HepG2 (cell line): ENCODE measurements at regions not wholly inside any gene's neighbourhood (a gene's known extent, or its start where the extent isn't known, plus 50 kb on each side); places are given as distances from the start of the nearest gene placed in this dataset.

Experiments
- ATAC-seq: fragments of 200-7000 bp; cut with Tn5 transposase; 3 replicates; pipeline ENCODE4 v1.9.1; 2020; ENCODE audit warnings: mild to moderate bottlenecking, moderate library complexity
- BruUV-seq: library from RNA; stranded (reverse); fragments of 400-500 nt; replicated peaks from 2 replicates; lab custom pipeline; 2021; lab: Mats Ljungman, UMichigan
- CTCF ChIA-PET: fragments of 300-600 bp; formaldehyde crosslinking; extraction: SDS; loops from one replicate; lab custom pipeline; 2021; ENCODE audit warnings: low total read pairs, inconsistent platforms, low intra/inter-chr PET ratio; lab: Yijun Ruan, JAX
- POLR2A ChIA-PET: fragments of 350-600 bp; sonication (Branson Sonifier 250); formaldehyde crosslinking; loops from one replicate; lab custom pipeline; 2020; ENCODE audit warnings: antibody characterized with exemption, inconsistent platforms; lab: Yijun Ruan, JAX
- DNase-seq: peaks from one replicate; pipeline ENCODE4 v3.0.0-alpha.2; 2015; ENCODE audit warnings: low spot score
- FAIRE-seq: peaks from 3 replicates; lab custom pipeline; 2011; peaks lifted over from hg19 to GRCh38; lab: Jason Lieb, UNC
- H2AFZ ChIP-seq: one replicate; pipeline ENCODE4 v1.6.1; 2011; ENCODE audit warnings: low read length, inconsistent platforms
- H3K27ac ChIP-seq: fragments of 300-600 bp; 3 replicates; pipeline ENCODE4 v1.8.0; 2011; ENCODE audit warnings: mixed run types, mild to moderate bottlenecking, mixed read lengths, low read length, inconsistent platforms; ENCODE audit not compliant: insufficient read depth; ENCODE audit errors: extremely low read length
- H3K27me3 ChIP-seq, 2 experiments: fragments of 200-600 bp in 1 of 2; 2 replicates in 1 of 2; 3 replicates in 1 of 2; pipeline versions ENCODE4 v1.6.0 to v1.8.0; 2011; ENCODE audit warnings: low read length in 2 of 2, mild to moderate bottlenecking in 2 of 2, moderate library complexity in 2 of 2, inconsistent platforms in 1 of 2; ENCODE audit not compliant: insufficient read depth in 2 of 2, control insufficient read depth in 1 of 2
- H3K36me3 ChIP-seq, 2 experiments: fragments of 200-600 bp in 1 of 2; replicated peaks in 1 of 2; 2 replicates in 1 of 2; 3 replicates in 1 of 2; pipeline versions ENCODE4 v1.5.1 to v1.8.0; 2011; ENCODE audit warnings: low read length in 2 of 2, inconsistent platforms in 1 of 2; ENCODE audit not compliant: insufficient read depth in 2 of 2, control insufficient read depth in 1 of 2
- H3K4me1 ChIP-seq: 2 replicates; pipeline ENCODE4 v1.5.1; 2012; ENCODE audit warnings: low read length, inconsistent platforms; ENCODE audit not compliant: insufficient read depth
- H3K4me2 ChIP-seq: 2 replicates; pipeline ENCODE4 v1.6.0; 2011; ENCODE audit warnings: low read depth, low read length, inconsistent platforms
- H3K4me3 ChIP-seq, 3 experiments: fragments of 200-600 bp in 1 of 3; sonication (generic), shearing (Covaris generic) in 1 of 3; replicated peaks in 1 of 3; 2 replicates each; pipeline ENCODE4 v1.5.1; 2011 to 2016; ENCODE audit warnings: low read length in 3 of 3, inconsistent platforms in 2 of 3, low read depth in 2 of 3, mild to moderate bottlenecking in 2 of 3, control low read depth in 1 of 3, mixed read lengths in 1 of 3; ENCODE audit not compliant: insufficient read depth in 1 of 3
- H3K79me2 ChIP-seq: one replicate; pipeline ENCODE4 v1.6.1; 2011; ENCODE audit warnings: low read length, inconsistent platforms; ENCODE audit not compliant: insufficient read depth
- H3K9ac ChIP-seq: 2 replicates; pipeline ENCODE4 v1.6.0; 2011; ENCODE audit warnings: mild to moderate bottlenecking, low read depth, low read length, inconsistent platforms; ENCODE audit not compliant: insufficient read depth
- H3K9me3 ChIP-seq: 2 replicates; pipeline ENCODE4 v1.5.1; 2012; ENCODE audit warnings: mild to moderate bottlenecking, low read length
- H4K20me1 ChIP-seq: 2 replicates; pipeline ENCODE4 v1.6.0; 2011; ENCODE audit warnings: inconsistent platforms, mild to moderate bottlenecking, low read length, moderate library complexity; ENCODE audit not compliant: insufficient read depth
- TFDP2 ChIP-seq: sonication (generic); formaldehyde crosslinking; IDR thresholded peaks from 2 replicates; pipeline ENCODE4 v1.4.0; 2020; ENCODE audit warnings: missing genetic modification reagents
- WGBS: methylation state at CpG from one replicate; pipeline ENCODE4 v1.1.6; 2017; ENCODE audit warnings: low lambda C conversion rate; 5-methylcytosine and 5-hydroxymethylcytosine counted together
- in situ Hi-C: cut with HindIII; loops from 2 replicates; pipeline ENCODE4 v1.10.0; 2017; ENCODE audit warnings: low pct_unique_long_range_greater_than_20kb; ENCODE audit not compliant: extremely low pct_ligation_motif_present
- intact Hi-C: fragments of 100-400 bp; cut with micrococcal nuclease; formaldehyde crosslinking; loops from one replicate; pipeline ENCODE4 v1.10.0; 2022; ENCODE audit not compliant: unreplicated experiment

GRCh38 chr7:28878481-28878880, 79.6 kb downstream of the TRIL start:
- Histone ChIP-seq H3K27ac (no peak overlapping the region), H3K4me2 (no peak overlapping the region), H3K27me3 (peaks cover 2 to 4% of the 10 kb centered on the region in 2 experiments; a peak in 2 of 5 replicates), H3K36me3 (no peaks in the 10 kb centered on the region), H4K20me1 (no peaks in the 10 kb centered on the region), H3K4me1 (no peaks in the 10 kb centered on the region), H3K79me2 (no peaks in the 10 kb centered on the region), H3K9ac (no peak overlapping the region), H3K9me3 (no peaks in the 10 kb centered on the region), H3K4me3 (no peak overlapping the region), H2AFZ (no peak overlapping the region)
- POLR2A ChIA-PET: no interaction called here
- in situ Hi-C loops: no loop called here
- TF ChIP-seq TFDP2 (CRISPR knock-in tag): no peak
- WGBS: under 1% methylated on average over 3 of the region's 3 CpGs
- FAIRE-seq (no peak), ATAC-seq (no peak), DNase-seq (no peak)
- CTCF ChIA-PET: no interaction called here
- intact Hi-C loops: no loop called here
- no TSS peak for BruUV-seq
